ENCODE measurements at regions not wholly inside any gene's neighbourhood (a gene's known extent, or its start where the extent isn't known, plus 50 kb on each side); places are given as distances from the start of the nearest gene placed in this dataset.

GRCh38 chr12:24080465-24080864 lies 131.0 kb upstream of the SOX5 start:
- ChIA-PET CTCF (no interaction called here), POLR2A (no interaction called here)
- intact Hi-C loops (cut with micrococcal nuclease) = no loop called here
- no peak for TF ChIP-seq CTCF (IDR thresholded peaks at IDR 0.05)
- Mint-ChIP-seq H3K27me3 (no peaks in the 10 kb centered on the region), H3K36me3 (ENCODE audit: low read depth) (no peaks in the 10 kb centered on the region), H3K27ac (no peak overlapping the region), H3K4me3 (no peak overlapping the region), H3K9me3 (peaks cover 6% of the 10 kb centered on the region), H3K4me1 (ENCODE audit: low read depth) (no peaks in the 10 kb centered on the region)
- no peak for ATAC-seq
- no peak for DNase-seq

GRCh38 chr12:24079083-24079482 lies 129.6 kb upstream of the SOX5 start:
- H3K36me3 Mint-ChIP-seq (ENCODE audit: low read depth) = no peaks in the 10 kb centered on the region
- no peaks in the 10 kb centered on the region for H3K4me1 Mint-ChIP-seq (ENCODE audit: low read depth)
- DNase-seq (no peak), ATAC-seq (no peak)
- no peak overlapping the region for H3K27ac Mint-ChIP-seq
- no peaks in the 10 kb centered on the region for H3K27me3 Mint-ChIP-seq
- POLR2A ChIA-PET = no interaction called here
- intact Hi-C loops (cut with micrococcal nuclease) = no loop called here
- TF ChIP-seq CTCF (IDR thresholded peaks at IDR 0.05) = no peak
- peaks cover 6% of the 10 kb centered on the region for H3K9me3 Mint-ChIP-seq
- CTCF ChIA-PET = no interaction called here
- H3K4me3 Mint-ChIP-seq = no peak overlapping the region

GRCh38 chr12:24078318-24078765 lies 128.9 kb upstream of the SOX5 start:
- no peak for DNase-seq
- POLR2A ChIA-PET = no interaction called here

GRCh38 chr12:24077161-24077560 lies 127.7 kb upstream of the SOX5 start:
- H3K9me3 Mint-ChIP-seq = peaks cover 6% of the 10 kb centered on the region
- ChIA-PET CTCF (no interaction called here), POLR2A (no interaction called here)
- no peaks in the 10 kb centered on the region for H3K27me3 Mint-ChIP-seq
- DNase-seq (no peak), ATAC-seq (no peak)
- no peak overlapping the region for H3K27ac Mint-ChIP-seq
- H3K4me1 Mint-ChIP-seq (ENCODE audit: low read depth) = no peaks in the 10 kb centered on the region
- intact Hi-C loops (cut with micrococcal nuclease) = no loop called here
- H3K4me3 Mint-ChIP-seq = no peak overlapping the region
- H3K36me3 Mint-ChIP-seq (ENCODE audit: low read depth) = no peaks in the 10 kb centered on the region
- TF ChIP-seq CTCF (IDR thresholded peaks at IDR 0.05) = no peak

More at GRCh38 chr12:24078318-24078765, 128.9 kb upstream of the SOX5 start:
- Mint-ChIP-seq H3K27me3 (no peaks in the 10 kb centered on the region), H3K4me3 (no peak overlapping the region), H3K27ac (no peak overlapping the region), H3K36me3 (ENCODE audit: low read depth) (no peaks in the 10 kb centered on the region), H3K9me3 (peaks cover 6% of the 10 kb centered on the region), H3K4me1 (ENCODE audit: low read depth) (no peaks in the 10 kb centered on the region)
- no peak for ATAC-seq
- intact Hi-C loops (cut with micrococcal nuclease) = no loop called here
- CTCF ChIA-PET = no interaction called here
- TF ChIP-seq CTCF (IDR thresholded peaks at IDR 0.05) = no peak

GRCh38 chr12:24075650-24076049 lies 126.2 kb upstream of the SOX5 start:
- ChIA-PET POLR2A (no interaction called here), CTCF (no interaction called here)
- no peak overlapping the region for H3K4me3 Mint-ChIP-seq
- H3K27me3 Mint-ChIP-seq = no peaks in the 10 kb centered on the region
- no peak for DNase-seq
- H3K4me1 Mint-ChIP-seq (ENCODE audit: low read depth) = no peaks in the 10 kb centered on the region
- H3K36me3 Mint-ChIP-seq (ENCODE audit: low read depth) = no peaks in the 10 kb centered on the region
- H3K9me3 Mint-ChIP-seq = peaks cover 6% of the 10 kb centered on the region
- ATAC-seq = no peak
- H3K27ac Mint-ChIP-seq = no peak overlapping the region
- TF ChIP-seq CTCF (IDR thresholded peaks at IDR 0.05) = no peak
- intact Hi-C loops (cut with micrococcal nuclease) = no loop called here
